ENCODE measurements at regions not wholly inside any gene's neighbourhood (a gene's known extent, or its start where the extent isn't known, plus 50 kb on each side); places are given as distances from the start of the nearest gene placed in this dataset.

DNA sequence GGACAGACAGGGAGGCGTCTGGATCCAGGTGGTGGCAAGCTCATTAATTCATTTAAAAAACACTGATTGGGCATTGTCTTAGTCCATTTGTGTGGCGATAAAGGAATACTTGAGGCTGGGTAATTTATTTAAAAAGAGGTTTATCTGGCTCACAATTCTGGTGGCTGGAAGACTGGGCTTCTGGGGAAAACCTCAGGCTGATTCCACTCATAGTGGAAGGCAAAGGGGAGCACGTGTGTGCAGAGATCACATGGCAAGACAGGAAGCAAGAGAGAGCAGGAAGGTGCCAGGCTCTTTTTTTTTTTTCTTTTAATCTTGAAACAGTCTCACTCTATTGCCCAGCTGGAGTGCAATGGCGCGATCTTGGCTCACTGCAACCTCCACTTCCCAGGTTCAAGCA, 100.2 kb upstream of the METTL14 start:
- Histone ChIP-seq H3K36me3 (replicated peaks in 1 of 2; ENCODE audit: control extremely low read depth in 1 of 2, control insufficient read depth in 1 of 2, extremely low read depth in 1 of 2, insufficient read depth in 2 of 2, low read length in 1 of 2) (no peaks in the 10 kb centered on the region), H3K27ac (ENCODE audit: low read length in 2 of 2) (no peak overlapping the region), H3K79me2 (ENCODE audit: control insufficient read depth, insufficient read depth, low read length) (no peaks in the 10 kb centered on the region), H3K4me3 (ENCODE audit: control extremely low read depth in 1 of 5, extremely low read depth in 1 of 5, insufficient read depth in 1 of 5, low read depth in 2 of 5, low read length in 4 of 5) (no peak overlapping the region), H2AFZ (ENCODE audit: insufficient read depth, low read depth, low read length, poor library complexity, severe bottlenecking) (no peak overlapping the region), H4K20me1 (ENCODE audit: control insufficient read depth, insufficient read depth, low read length, poor library complexity, severe bottlenecking) (no peaks in the 10 kb centered on the region), H3K9me3 (ENCODE audit: control extremely low read depth in 1 of 3, control insufficient read depth in 2 of 3, insufficient read depth in 1 of 3, low read length in 2 of 3) (no peaks in the 10 kb centered on the region), H3K4me2 (replicated peaks; ENCODE audit: low read depth, low read length, poor library complexity, severe bottlenecking) (no peak overlapping the region), H3K27me3 (replicated peaks in 1 of 4; ENCODE audit: control extremely low read depth in 1 of 4, control insufficient read depth in 3 of 4, insufficient read depth in 4 of 4, low read length in 3 of 4) (peaks cover 0 to 15% (median 4%) of the 10 kb centered on the region in 4 experiments), H3K9ac (ENCODE audit: low read length) (no peak overlapping the region), H3K4me1 (ENCODE audit: control insufficient read depth in 2 of 2, insufficient read depth in 2 of 2, low read length in 2 of 2) (no peaks in the 10 kb centered on the region)
- Mint-ChIP-seq H3K4me3 (no peak overlapping the region), H3K4me1 (no peaks in the 10 kb centered on the region), H3K27ac (no peak overlapping the region), H3K9me3 (ENCODE audit: insufficient read depth) (no peaks in the 10 kb centered on the region), H3K27me3 (peaks cover 35% of the 10 kb centered on the region)
- POLR2A ChIA-PET, result no interaction called here
- 63% methylated on average over 3 of the region's 5 CpGs for WGBS (ENCODE audit: insufficient coverage)
- TF ChIP-seq, protein P1, sequence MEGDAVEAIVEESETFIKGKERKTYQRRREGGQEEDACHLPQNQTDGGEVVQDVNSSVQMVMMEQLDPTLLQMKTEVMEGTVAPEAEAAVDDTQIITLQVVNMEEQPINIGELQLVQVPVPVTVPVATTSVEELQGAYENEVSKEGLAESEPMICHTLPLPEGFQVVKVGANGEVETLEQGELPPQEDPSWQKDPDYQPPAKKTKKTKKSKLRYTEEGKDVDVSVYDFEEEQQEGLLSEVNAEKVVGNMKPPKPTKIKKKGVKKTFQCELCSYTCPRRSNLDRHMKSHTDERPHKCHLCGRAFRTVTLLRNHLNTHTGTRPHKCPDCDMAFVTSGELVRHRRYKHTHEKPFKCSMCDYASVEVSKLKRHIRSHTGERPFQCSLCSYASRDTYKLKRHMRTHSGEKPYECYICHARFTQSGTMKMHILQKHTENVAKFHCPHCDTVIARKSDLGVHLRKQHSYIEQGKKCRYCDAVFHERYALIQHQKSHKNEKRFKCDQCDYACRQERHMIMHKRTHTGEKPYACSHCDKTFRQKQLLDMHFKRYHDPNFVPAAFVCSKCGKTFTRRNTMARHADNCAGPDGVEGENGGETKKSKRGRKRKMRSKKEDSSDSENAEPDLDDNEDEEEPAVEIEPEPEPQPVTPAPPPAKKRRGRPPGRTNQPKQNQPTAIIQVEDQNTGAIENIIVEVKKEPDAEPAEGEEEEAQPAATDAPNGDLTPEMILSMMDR (IDR thresholded peaks at IDR 0.05), result no peak
- no peak for TF ChIP-seq EZH2 (IDR thresholded peaks at IDR 0.05; ENCODE audit: borderline replicate concordance, insufficient read depth, low read depth, low read length, poor library complexity, severe bottlenecking)
- no peak for DNase-seq
- CTCF ChIA-PET, result no interaction called here
- intact Hi-C loops (cut with micrococcal nuclease), result no loop called here
- ATAC-seq (ENCODE audit: low read depth), result no peak

DNA sequence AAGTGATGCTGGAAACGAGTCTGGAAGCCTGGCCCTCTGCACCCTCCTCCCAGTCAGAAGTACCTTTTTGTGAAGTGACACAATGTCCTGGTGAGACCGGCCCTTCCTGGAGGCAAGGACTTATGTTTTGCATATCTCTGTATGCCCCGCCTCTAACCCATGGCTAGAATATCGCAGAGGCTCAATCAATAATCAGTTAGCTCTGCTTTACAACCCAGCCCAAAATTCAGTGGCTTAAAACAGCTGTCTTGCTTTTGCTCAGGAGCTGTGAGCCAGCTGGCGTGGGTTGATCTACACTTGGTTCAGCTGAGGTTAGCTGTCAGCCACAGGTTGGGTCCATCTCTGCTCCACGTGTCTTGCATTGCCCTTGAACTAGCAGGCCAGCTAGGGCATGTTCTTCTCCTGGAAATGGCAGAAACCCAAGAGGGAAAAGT, 98.8 kb upstream of the METTL14 start:
- ATAC-seq (ENCODE audit: low read depth) (no peak), DNase-seq (no peak)
- TF ChIP-seq, protein P1 (IDR thresholded peaks at IDR 0.05), result no peak
- TF ChIP-seq EZH2 (IDR thresholded peaks at IDR 0.05; ENCODE audit: borderline replicate concordance, insufficient read depth, low read depth, low read length, poor library complexity, severe bottlenecking), result no peak
- H3K27ac ChIP-seq (ENCODE audit: low read length in 2 of 2), result no peak overlapping the region
- H2AFZ ChIP-seq (ENCODE audit: insufficient read depth, low read depth, low read length, poor library complexity, severe bottlenecking), result no peak overlapping the region
- H3K9me3 ChIP-seq (ENCODE audit: control extremely low read depth in 1 of 3, control insufficient read depth in 2 of 3, insufficient read depth in 1 of 3, low read length in 2 of 3), result no peaks in the 10 kb centered on the region
- no peak overlapping the region for H3K9ac ChIP-seq (ENCODE audit: low read length)
- Mint-ChIP-seq H3K9me3 (ENCODE audit: insufficient read depth) (no peaks in the 10 kb centered on the region), H3K27me3 (peaks cover 27% of the 10 kb centered on the region), H3K4me1 (peaks cover 9% of the 10 kb centered on the region), H3K4me3 (no peak overlapping the region), H3K27ac (no peak overlapping the region)
- intact Hi-C loops (cut with micrococcal nuclease), result no loop called here
- H3K27me3 ChIP-seq (replicated peaks in 1 of 4; ENCODE audit: control extremely low read depth in 1 of 4, control insufficient read depth in 3 of 4, insufficient read depth in 4 of 4, low read length in 3 of 4), result peaks cover 0 to 15% (median 4%) of the 10 kb centered on the region in 4 experiments
- H3K36me3 ChIP-seq (replicated peaks in 1 of 2; ENCODE audit: control extremely low read depth in 1 of 2, control insufficient read depth in 1 of 2, extremely low read depth in 1 of 2, insufficient read depth in 2 of 2, low read length in 1 of 2), result no peaks in the 10 kb centered on the region
- H3K4me2 ChIP-seq (replicated peaks; ENCODE audit: low read depth, low read length, poor library complexity, severe bottlenecking), result no peak overlapping the region
- 76% methylated on average over 6 of the region's 6 CpGs for WGBS (ENCODE audit: insufficient coverage)
- no peaks in the 10 kb centered on the region for H3K79me2 ChIP-seq (ENCODE audit: control insufficient read depth, insufficient read depth, low read length)
- H3K4me3 ChIP-seq (ENCODE audit: control extremely low read depth in 1 of 5, extremely low read depth in 1 of 5, insufficient read depth in 1 of 5, low read depth in 2 of 5, low read length in 4 of 5), result no peak overlapping the region
- POLR2A ChIA-PET, result no interaction called here
- CTCF ChIA-PET, result no interaction called here
- H3K4me1 ChIP-seq (ENCODE audit: control insufficient read depth in 2 of 2, insufficient read depth in 2 of 2, low read length in 2 of 2), result peaks cover 0 to 6% of the 10 kb centered on the region in 2 donors
- H4K20me1 ChIP-seq (ENCODE audit: control insufficient read depth, insufficient read depth, low read length, poor library complexity, severe bottlenecking), result no peaks in the 10 kb centered on the region

All from B cell (primary cell).